ENCODE measurements at regions not wholly inside any gene's neighbourhood (a gene's known extent, or its start where the extent isn't known, plus 50 kb on each side); places are given as distances from the start of the nearest gene placed in this dataset.

DNA sequence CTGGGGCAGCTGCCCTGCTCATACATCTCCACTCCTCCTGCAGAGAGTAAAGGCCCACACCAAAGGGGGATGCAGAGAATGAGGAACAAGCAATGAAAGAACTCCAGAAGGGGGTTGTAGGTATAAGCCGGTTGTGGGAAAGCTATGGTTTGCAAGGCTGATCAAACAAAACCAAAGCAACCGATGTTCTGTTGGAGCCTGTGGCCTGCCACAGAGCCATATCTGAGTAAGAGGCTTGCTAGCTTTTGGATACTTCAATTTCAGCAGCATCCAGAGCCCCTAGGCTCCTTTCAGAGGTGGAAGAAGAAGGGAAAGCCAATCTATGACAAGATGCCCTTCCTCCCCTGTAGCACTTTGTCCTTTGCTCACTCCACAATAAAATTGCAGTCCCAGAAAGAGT lies 163.2 kb downstream of the RRAGC start:
- TF ChIP-seq, protein P1, sequence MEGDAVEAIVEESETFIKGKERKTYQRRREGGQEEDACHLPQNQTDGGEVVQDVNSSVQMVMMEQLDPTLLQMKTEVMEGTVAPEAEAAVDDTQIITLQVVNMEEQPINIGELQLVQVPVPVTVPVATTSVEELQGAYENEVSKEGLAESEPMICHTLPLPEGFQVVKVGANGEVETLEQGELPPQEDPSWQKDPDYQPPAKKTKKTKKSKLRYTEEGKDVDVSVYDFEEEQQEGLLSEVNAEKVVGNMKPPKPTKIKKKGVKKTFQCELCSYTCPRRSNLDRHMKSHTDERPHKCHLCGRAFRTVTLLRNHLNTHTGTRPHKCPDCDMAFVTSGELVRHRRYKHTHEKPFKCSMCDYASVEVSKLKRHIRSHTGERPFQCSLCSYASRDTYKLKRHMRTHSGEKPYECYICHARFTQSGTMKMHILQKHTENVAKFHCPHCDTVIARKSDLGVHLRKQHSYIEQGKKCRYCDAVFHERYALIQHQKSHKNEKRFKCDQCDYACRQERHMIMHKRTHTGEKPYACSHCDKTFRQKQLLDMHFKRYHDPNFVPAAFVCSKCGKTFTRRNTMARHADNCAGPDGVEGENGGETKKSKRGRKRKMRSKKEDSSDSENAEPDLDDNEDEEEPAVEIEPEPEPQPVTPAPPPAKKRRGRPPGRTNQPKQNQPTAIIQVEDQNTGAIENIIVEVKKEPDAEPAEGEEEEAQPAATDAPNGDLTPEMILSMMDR (IDR thresholded peaks at IDR 0.05 in 8 of 11, conservative IDR thresholded peaks at IDR 0.05 in 3 of 11): no peak
- no peak for TF ChIP-seq POLR2AphosphoS5 (IDR thresholded peaks at IDR 0.05)
- no peak for TF ChIP-seq POLR2A (IDR thresholded peaks at IDR 0.05)

Measured in spleen (tissue), 7 donors.